ENCODE measurements at regions not wholly inside any gene's neighbourhood (a gene's known extent, or its start where the extent isn't known, plus 50 kb on each side); places are given as distances from the start of the nearest gene placed in this dataset.

GRCh38 chr14:58820032-58820431 lies 182.3 kb downstream of the DACT1 start:
- TF ChIP-seq EZH2phosphoT487 (IDR thresholded peaks at IDR 0.05) (no peak), EZH2 (IDR thresholded peaks at IDR 0.05) (no peak)
- TF ChIP-seq, protein P1, sequence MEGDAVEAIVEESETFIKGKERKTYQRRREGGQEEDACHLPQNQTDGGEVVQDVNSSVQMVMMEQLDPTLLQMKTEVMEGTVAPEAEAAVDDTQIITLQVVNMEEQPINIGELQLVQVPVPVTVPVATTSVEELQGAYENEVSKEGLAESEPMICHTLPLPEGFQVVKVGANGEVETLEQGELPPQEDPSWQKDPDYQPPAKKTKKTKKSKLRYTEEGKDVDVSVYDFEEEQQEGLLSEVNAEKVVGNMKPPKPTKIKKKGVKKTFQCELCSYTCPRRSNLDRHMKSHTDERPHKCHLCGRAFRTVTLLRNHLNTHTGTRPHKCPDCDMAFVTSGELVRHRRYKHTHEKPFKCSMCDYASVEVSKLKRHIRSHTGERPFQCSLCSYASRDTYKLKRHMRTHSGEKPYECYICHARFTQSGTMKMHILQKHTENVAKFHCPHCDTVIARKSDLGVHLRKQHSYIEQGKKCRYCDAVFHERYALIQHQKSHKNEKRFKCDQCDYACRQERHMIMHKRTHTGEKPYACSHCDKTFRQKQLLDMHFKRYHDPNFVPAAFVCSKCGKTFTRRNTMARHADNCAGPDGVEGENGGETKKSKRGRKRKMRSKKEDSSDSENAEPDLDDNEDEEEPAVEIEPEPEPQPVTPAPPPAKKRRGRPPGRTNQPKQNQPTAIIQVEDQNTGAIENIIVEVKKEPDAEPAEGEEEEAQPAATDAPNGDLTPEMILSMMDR (IDR thresholded peaks at IDR 0.05): no peak

Data from neural progenitor cell (in vitro differentiated cells).